ENCODE measurements at regions not wholly inside any gene's neighbourhood (a gene's known extent, or its start where the extent isn't known, plus 50 kb on each side); places are given as distances from the start of the nearest gene placed in this dataset.
"Not testable (repeated sequence)": the region's sequence is repeated elsewhere in the genome, so short reads cannot be mapped to it uniquely, and the experiment has no call there.

GRCh38 chrY:13627323-13627722 is 76.4 kb upstream of the TMSB4Y start:
- not testable (repeated sequence) for ATAC-seq, H3K9me3 Mint-ChIP-seq, H3K4me3 Mint-ChIP-seq, H3K27ac Mint-ChIP-seq, DNase-seq, H3K27me3 Mint-ChIP-seq, H3K4me1 Mint-ChIP-seq

GRCh38 chrY:13615943-13616304 is 87.8 kb upstream of the TMSB4Y start:
- Mint-ChIP-seq H3K9me3 (peaks cover 6 to 8% of the 10 kb centered on the region in 2 donors), H3K4me1 (no peaks in the 10 kb centered on the region), H3K4me3 (no peak overlapping the region), H3K27ac (peak overlapping the region in 1 of 2 donors; percentile 43), H3K27me3 (no peaks in the 10 kb centered on the region)
- DNase-seq (no peak), ATAC-seq (peak; percentile 46)

- ATAC-seq: no peak
- peaks cover 6 to 8% of the 10 kb centered on the region in 2 donors for H3K9me3 Mint-ChIP-seq
Observed at GRCh38 chrY:13615301-13615942, 88.3 kb upstream of the TMSB4Y start.

GRCh38 chrY:13612916-13613315 is 90.8 kb upstream of the TMSB4Y start:
- H3K9me3 Mint-ChIP-seq: peaks cover 8 to 12% of the 10 kb centered on the region in 2 donors
- H3K4me1 Mint-ChIP-seq: no peaks in the 10 kb centered on the region
- no peak for DNase-seq

More at GRCh38 chrY:13615301-13615942, 88.3 kb upstream of the TMSB4Y start:
- Mint-ChIP-seq H3K4me3 (no peak overlapping the region), H3K27ac (no peak overlapping the region), H3K27me3 (no peaks in the 10 kb centered on the region), H3K4me1 (no peaks in the 10 kb centered on the region)
- no peak for DNase-seq

GRCh38 chrY:13611965-13612364 is 91.7 kb upstream of the TMSB4Y start:
- Mint-ChIP-seq H3K9me3 (peaks cover 8 to 12% of the 10 kb centered on the region in 2 donors), H3K4me1 (no peaks in the 10 kb centered on the region), H3K27me3 (no peaks in the 10 kb centered on the region), H3K27ac (no peak overlapping the region), H3K4me3 (no peak overlapping the region)
- DNase-seq (no peak), ATAC-seq (no peak)

More at GRCh38 chrY:13612916-13613315, 90.8 kb upstream of the TMSB4Y start:
- Mint-ChIP-seq H3K4me3 (no peak overlapping the region), H3K27me3 (no peaks in the 10 kb centered on the region), H3K27ac (no peak overlapping the region)
- no peak for ATAC-seq

- no peaks in the 10 kb centered on the region for H3K27me3 Mint-ChIP-seq
- DNase-seq: no peak
- no peak overlapping the region for H3K4me3 Mint-ChIP-seq
- H3K27ac Mint-ChIP-seq: no peak overlapping the region
- no peaks in the 10 kb centered on the region for H3K9me3 Mint-ChIP-seq
- no peak for ATAC-seq
- H3K4me1 Mint-ChIP-seq: no peaks in the 10 kb centered on the region
Observed at GRCh38 chrY:13592450-13592849, 111.2 kb upstream of the TMSB4Y start.

- not testable (repeated sequence) for H3K27me3 Mint-ChIP-seq, H3K27ac Mint-ChIP-seq, H3K4me1 Mint-ChIP-seq, ATAC-seq, DNase-seq, H3K4me3 Mint-ChIP-seq
- H3K9me3 Mint-ChIP-seq: peaks cover 9 to 12% of the 10 kb centered on the region in 2 donors
Observed at GRCh38 chrY:13570931-13571330, 91.1 kb upstream of the UTY start.

- ATAC-seq: no peak
- no peaks in the 10 kb centered on the region for H3K4me1 Mint-ChIP-seq
- H3K9me3 Mint-ChIP-seq: peaks cover 1 to 3% of the 10 kb centered on the region in 2 donors
- no peak for DNase-seq
- H3K27ac Mint-ChIP-seq: no peak overlapping the region
- H3K27me3 Mint-ChIP-seq: no peaks in the 10 kb centered on the region
- H3K4me3 Mint-ChIP-seq: no peak overlapping the region
Observed at GRCh38 chrY:13567186-13567585, 87.4 kb upstream of the UTY start.

GRCh38 chrY:13554949-13555348 is 75.1 kb upstream of the UTY start:
- no peak for DNase-seq
- H3K4me3 Mint-ChIP-seq: no peak overlapping the region
- H3K4me1 Mint-ChIP-seq: peaks cover 5% of the 10 kb centered on the region
- ATAC-seq: peak; percentile 80
- H3K27ac Mint-ChIP-seq: no peak overlapping the region
- peaks cover 0 to 8% of the 10 kb centered on the region in 2 donors for H3K9me3 Mint-ChIP-seq
- no peaks in the 10 kb centered on the region for H3K27me3 Mint-ChIP-seq

- ATAC-seq (peak; percentile 66), DNase-seq (no peak)
- Mint-ChIP-seq H3K27me3 (no peaks in the 10 kb centered on the region), H3K27ac (no peak overlapping the region), H3K4me1 (peaks cover 5% of the 10 kb centered on the region), H3K9me3 (peaks cover 0 to 8% of the 10 kb centered on the region in 2 donors), H3K4me3 (peak overlapping the region in 1 of 2 donors; percentile 28)
Observed at GRCh38 chrY:13552393-13553116, 72.7 kb upstream of the UTY start.

- Mint-ChIP-seq H3K27me3 (no peaks in the 10 kb centered on the region), H3K4me3 (no peak overlapping the region), H3K4me1 (peaks cover 5% of the 10 kb centered on the region), H3K9me3 (peaks cover 0 to 8% of the 10 kb centered on the region in 2 donors), H3K27ac (no peak overlapping the region)
- ATAC-seq (no peak), DNase-seq (no peak)
Observed at GRCh38 chrY:13551246-13551645, 71.4 kb upstream of the UTY start.

GRCh38 chrY:13544491-13544890 is 64.7 kb upstream of the UTY start:
- H3K27me3 Mint-ChIP-seq: no peaks in the 10 kb centered on the region
- H3K4me3 Mint-ChIP-seq: no peak overlapping the region
- ATAC-seq (no peak), DNase-seq (no peak)
- no peak overlapping the region for H3K27ac Mint-ChIP-seq
- peaks cover 10 to 13% of the 10 kb centered on the region in 2 donors for H3K9me3 Mint-ChIP-seq
- H3K4me1 Mint-ChIP-seq: no peaks in the 10 kb centered on the region

- DNase-seq (no peak), ATAC-seq (no peak)
- no peaks in the 10 kb centered on the region for H3K4me1 Mint-ChIP-seq
- no peak overlapping the region for H3K27ac Mint-ChIP-seq
- peaks cover 15 to 16% of the 10 kb centered on the region in 2 donors for H3K9me3 Mint-ChIP-seq
- H3K27me3 Mint-ChIP-seq: no peaks in the 10 kb centered on the region
- no peak overlapping the region for H3K4me3 Mint-ChIP-seq
Observed at GRCh38 chrY:13537919-13538318, 58.1 kb upstream of the UTY start.
